ENCODE measurements at regions not wholly inside any gene's neighbourhood (a gene's known extent, or its start where the extent isn't known, plus 50 kb on each side); places are given as distances from the start of the nearest gene placed in this dataset.
"Not testable (repeated sequence)": the region's sequence is repeated elsewhere in the genome, so short reads cannot be mapped to it uniquely, and the experiment has no call there.

GRCh38 chr10:36468620-36469019 lies 656.8 kb upstream of the ANKRD30A start:
- Mint-ChIP-seq H3K27ac (no peak overlapping the region), H3K27me3 (ENCODE audit: low read depth) (no peaks in the 10 kb centered on the region), H3K36me3 (ENCODE audit: insufficient read depth in 2 of 2) (no peaks in the 10 kb centered on the region), H3K9me3 (peaks cover 0 to 2% of the 10 kb centered on the region in 2 donors), H3K4me1 (ENCODE audit: low read depth) (no peaks in the 10 kb centered on the region), H3K4me3 (no peak overlapping the region)
- no peak for ATAC-seq (replicated peaks in 1 of 2)
- DNase-seq = no peak

GRCh38 chr10:36465604-36466379 lies 659.6 kb upstream of the ANKRD30A start:
- ATAC-seq (replicated peaks in 1 of 2) (no peak), DNase-seq (no peak)
- Mint-ChIP-seq H3K27me3 (ENCODE audit: low read depth) (no peaks in the 10 kb centered on the region), H3K36me3 (ENCODE audit: insufficient read depth in 2 of 2) (no peaks in the 10 kb centered on the region), H3K27ac (no peak overlapping the region), H3K4me3 (no peak overlapping the region), H3K4me1 (ENCODE audit: low read depth) (no peaks in the 10 kb centered on the region), H3K9me3 (peaks cover 2 to 3% of the 10 kb centered on the region in 2 donors)

GRCh38 chr10:36464291-36464690 lies 661.1 kb upstream of the ANKRD30A start:
- H3K27ac Mint-ChIP-seq = no peak overlapping the region
- no peak overlapping the region for H3K4me3 Mint-ChIP-seq
- H3K36me3 Mint-ChIP-seq (ENCODE audit: insufficient read depth in 2 of 2) = peaks cover 0 to 2% of the 10 kb centered on the region in 2 donors
- DNase-seq (no peak), ATAC-seq (replicated peaks in 1 of 2) (no peak)
- H3K4me1 Mint-ChIP-seq (ENCODE audit: low read depth) = no peaks in the 10 kb centered on the region
- peaks cover 2 to 5% of the 10 kb centered on the region in 2 donors for H3K9me3 Mint-ChIP-seq
- no peaks in the 10 kb centered on the region for H3K27me3 Mint-ChIP-seq (ENCODE audit: low read depth)

- H3K4me3 Mint-ChIP-seq = no peak overlapping the region
- H3K36me3 Mint-ChIP-seq (ENCODE audit: insufficient read depth in 2 of 2) = peaks cover 0 to 2% of the 10 kb centered on the region in 2 donors
- H3K9me3 Mint-ChIP-seq = peaks cover 5 to 8% of the 10 kb centered on the region in 2 donors
- DNase-seq (no peak), ATAC-seq (replicated peaks in 1 of 2) (no peak)
- no peak overlapping the region for H3K27ac Mint-ChIP-seq
- no peaks in the 10 kb centered on the region for H3K27me3 Mint-ChIP-seq (ENCODE audit: low read depth)
- no peaks in the 10 kb centered on the region for H3K4me1 Mint-ChIP-seq (ENCODE audit: low read depth)
Measured at GRCh38 chr10:36463390-36463789, 662.0 kb upstream of the ANKRD30A start.

- Mint-ChIP-seq H3K4me1 (ENCODE audit: low read depth) (no peaks in the 10 kb centered on the region), H3K9me3 (peaks cover 6 to 10% of the 10 kb centered on the region in 2 donors), H3K36me3 (ENCODE audit: insufficient read depth in 2 of 2) (peaks cover 0 to 3% of the 10 kb centered on the region in 2 donors), H3K27ac (no peak overlapping the region), H3K27me3 (ENCODE audit: low read depth) (no peaks in the 10 kb centered on the region), H3K4me3 (no peak overlapping the region)
- DNase-seq (no peak), ATAC-seq (replicated peaks in 1 of 2) (no peak)
Measured at GRCh38 chr10:36462194-36462593, 663.2 kb upstream of the ANKRD30A start.

GRCh38 chr10:36458437-36458836 lies 667.0 kb upstream of the ANKRD30A start:
- not testable (repeated sequence) for ATAC-seq (replicated peaks in 1 of 2); H3K4me3 Mint-ChIP-seq; H3K36me3 Mint-ChIP-seq (ENCODE audit: insufficient read depth in 2 of 2); DNase-seq; H3K27me3 Mint-ChIP-seq (ENCODE audit: low read depth); H3K27ac Mint-ChIP-seq; H3K4me1 Mint-ChIP-seq (ENCODE audit: low read depth)
- peaks cover 4 to 10% of the 10 kb centered on the region in 2 donors for H3K9me3 Mint-ChIP-seq

GRCh38 chr10:36457751-36458150 lies 667.6 kb upstream of the ANKRD30A start:
- DNase-seq = no peak

GRCh38 chr10:36455526-36456133 lies 669.8 kb upstream of the ANKRD30A start:
- peaks cover 0 to 3% of the 10 kb centered on the region in 2 donors for H3K36me3 Mint-ChIP-seq (ENCODE audit: insufficient read depth in 2 of 2)

More at GRCh38 chr10:36457751-36458150, 667.6 kb upstream of the ANKRD30A start:
- no peak for ATAC-seq (replicated peaks in 1 of 2)
- peaks cover 0 to 3% of the 10 kb centered on the region in 2 donors for H3K36me3 Mint-ChIP-seq (ENCODE audit: insufficient read depth in 2 of 2)
- H3K27me3 Mint-ChIP-seq (ENCODE audit: low read depth) = no peaks in the 10 kb centered on the region
- peaks cover 4 to 10% of the 10 kb centered on the region in 2 donors for H3K9me3 Mint-ChIP-seq
- H3K4me3 Mint-ChIP-seq = no peak overlapping the region
- H3K4me1 Mint-ChIP-seq (ENCODE audit: low read depth) = no peaks in the 10 kb centered on the region
- no peak overlapping the region for H3K27ac Mint-ChIP-seq

GRCh38 chr10:36452851-36453250 lies 672.5 kb upstream of the ANKRD30A start:
- H3K27me3 Mint-ChIP-seq (ENCODE audit: low read depth) = no peaks in the 10 kb centered on the region
- H3K9me3 Mint-ChIP-seq = no peaks in the 10 kb centered on the region
- H3K4me3 Mint-ChIP-seq = no peak overlapping the region
- DNase-seq (no peak), ATAC-seq (replicated peaks in 1 of 2) (no peak)
- no peaks in the 10 kb centered on the region for H3K36me3 Mint-ChIP-seq (ENCODE audit: insufficient read depth in 2 of 2)
- no peak overlapping the region for H3K27ac Mint-ChIP-seq
- no peaks in the 10 kb centered on the region for H3K4me1 Mint-ChIP-seq (ENCODE audit: low read depth)

More at GRCh38 chr10:36455526-36456133, 669.8 kb upstream of the ANKRD30A start:
- H3K27ac Mint-ChIP-seq = no peak overlapping the region
- DNase-seq (no peak), ATAC-seq (replicated peaks in 1 of 2) (no peak)
- H3K27me3 Mint-ChIP-seq (ENCODE audit: low read depth) = no peaks in the 10 kb centered on the region
- peaks cover 4 to 7% of the 10 kb centered on the region in 2 donors for H3K9me3 Mint-ChIP-seq
- H3K4me3 Mint-ChIP-seq = no peak overlapping the region
- no peaks in the 10 kb centered on the region for H3K4me1 Mint-ChIP-seq (ENCODE audit: low read depth)

- ATAC-seq (replicated peaks in 1 of 2) (no peak), DNase-seq (no peak)
- Mint-ChIP-seq H3K27me3 (ENCODE audit: low read depth) (no peaks in the 10 kb centered on the region), H3K4me3 (no peak overlapping the region), H3K36me3 (ENCODE audit: insufficient read depth in 2 of 2) (no peaks in the 10 kb centered on the region), H3K27ac (no peak overlapping the region), H3K4me1 (ENCODE audit: low read depth) (no peaks in the 10 kb centered on the region), H3K9me3 (no peaks in the 10 kb centered on the region)
Measured at GRCh38 chr10:36451391-36451970, 673.9 kb upstream of the ANKRD30A start.

GRCh38 chr10:36450380-36450779 lies 675.0 kb upstream of the ANKRD30A start:
- H3K36me3 Mint-ChIP-seq (ENCODE audit: insufficient read depth in 2 of 2) = no peaks in the 10 kb centered on the region
- ATAC-seq (replicated peaks in 1 of 2) (no peak), DNase-seq (no peak)
- H3K27me3 Mint-ChIP-seq (ENCODE audit: low read depth) = no peaks in the 10 kb centered on the region
- H3K4me1 Mint-ChIP-seq (ENCODE audit: low read depth) = no peaks in the 10 kb centered on the region
- no peak overlapping the region for H3K4me3 Mint-ChIP-seq
- no peak overlapping the region for H3K27ac Mint-ChIP-seq
- H3K9me3 Mint-ChIP-seq = no peaks in the 10 kb centered on the region

GRCh38 chr10:36448760-36449691 lies 676.4 kb upstream of the ANKRD30A start:
- Mint-ChIP-seq H3K4me1 (ENCODE audit: low read depth) (no peaks in the 10 kb centered on the region), H3K4me3 (no peak overlapping the region), H3K36me3 (ENCODE audit: insufficient read depth in 2 of 2) (no peaks in the 10 kb centered on the region), H3K27me3 (ENCODE audit: low read depth) (no peaks in the 10 kb centered on the region), H3K27ac (no peak overlapping the region), H3K9me3 (no peaks in the 10 kb centered on the region)
- DNase-seq = no peak
- no peak for ATAC-seq (replicated peaks in 1 of 2)
